GM18507 (cell line): ENCODE measurements at regions not wholly inside any gene's neighbourhood (a gene's known extent, or its start where the extent isn't known, plus 50 kb on each side); places are given as distances from the start of the nearest gene placed in this dataset.
"Not testable (repeated sequence)": the region's sequence is repeated elsewhere in the genome, so short reads cannot be mapped to it uniquely, and the experiment has no call there.

ENCODE experiments used
- DNase-seq: peaks from one replicate; pipeline ENCODE4 v3.0.0; 2011; ENCODE audit warnings: low read depth; ENCODE audit not compliant: insufficient read length; ENCODE audit errors: extremely low spot score
- FAIRE-seq: peaks from 2 replicates; lab custom pipeline; 2011; peaks lifted over from hg19 to GRCh38; lab: Jason Lieb, UNC

- FAIRE-seq (no peak), DNase-seq (no peak)
Observed at GRCh38 chr17:43316522-43317142, 82.2 kb upstream of the ARL4D start.

GRCh38 chr17:43315858-43316521, 82.2 kb upstream of the RNU2-1 start:
- no peak for DNase-seq
- FAIRE-seq = peak; percentile 87

- DNase-seq (no peak), FAIRE-seq (no peak)
Observed at GRCh38 chr17:43315369-43315768, 81.6 kb upstream of the RNU2-1 start.

GRCh38 chr17:43314611-43315011, 80.8 kb upstream of the RNU2-1 start:
- FAIRE-seq (no peak), DNase-seq (no peak)

GRCh38 chr17:43312011-43312410, 78.2 kb upstream of the RNU2-1 start:
- DNase-seq = no peak
- FAIRE-seq = no peak

GRCh38 chr17:43309505-43310332, 75.9 kb upstream of the RNU2-1 start:
- FAIRE-seq = peak; percentile 71
- DNase-seq = no peak

- no peak for DNase-seq
- no peak for FAIRE-seq
Observed at GRCh38 chr17:43308999-43309398, 75.2 kb upstream of the RNU2-1 start.

GRCh38 chr17:43304792-43305191, 71.0 kb upstream of the RNU2-1 start:
- not testable (repeated sequence) for DNase-seq, FAIRE-seq

GRCh38 chr17:43303049-43303448, 69.3 kb upstream of the RNU2-1 start:
- not testable (repeated sequence) for FAIRE-seq, DNase-seq

GRCh38 chr17:43299300-43300076, 65.7 kb upstream of the RNU2-1 start:
- not testable (repeated sequence) for DNase-seq

GRCh38 chr17:43289670-43290069, 55.9 kb upstream of the RNU2-1 start:
- not testable (repeated sequence) for FAIRE-seq, DNase-seq

More at GRCh38 chr17:43299300-43300076, 65.7 kb upstream of the RNU2-1 start:
- FAIRE-seq = not testable (repeated sequence)

- FAIRE-seq, DNase-seq: not testable (repeated sequence)
Observed at GRCh38 chr17:43283606-43284005, 49.8 kb upstream of the RNU2-1 start.
